ENCODE measurements at regions not wholly inside any gene's neighbourhood (a gene's known extent, or its start where the extent isn't known, plus 50 kb on each side); places are given as distances from the start of the nearest gene placed in this dataset.

DNA sequence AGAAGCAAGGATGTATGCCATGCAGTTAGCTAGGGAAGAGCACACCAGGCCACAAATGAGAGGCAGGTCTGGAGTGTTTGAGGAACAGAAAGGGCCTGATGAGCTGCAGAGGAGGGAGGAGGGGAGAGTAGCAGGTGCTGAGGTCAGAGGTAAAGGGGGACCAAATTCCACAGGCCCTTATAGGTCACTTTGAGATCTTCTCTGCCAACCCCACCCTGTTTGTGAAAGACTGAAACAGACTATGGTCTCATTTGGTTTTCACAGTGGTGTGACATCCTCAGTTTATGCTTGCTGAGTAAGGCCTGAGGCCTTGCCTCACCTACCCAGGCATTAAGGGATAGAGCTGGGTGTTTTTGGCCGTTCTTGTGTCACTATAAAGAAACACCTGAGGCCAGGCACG, 187.7 kb upstream of the MYLIP start:
- ChIA-PET POLR2A (interaction anchor here (0.8 kb wide), 1 partner anchor 39 kb away, joined by 3 read pairs; no protein-coding TSS in a partner anchor), RAD21 (ENCODE audit: unreplicated experiment) (interaction anchor here (1.0 to 1.1 kb wide), 3 partner anchors 39 to 249 kb away, joined by 3 to 6 read pairs (median 3); no protein-coding TSS in a partner anchor), CTCF (interaction anchor here (0.6 to 0.9 kb wide), 2 partner anchors 187 to 495 kb away, joined by 3 to 4 read pairs; partner anchors contain the start of gene MYLIP), SMC1A (ENCODE audit: uncharacterized antibody, unreplicated experiment) (interaction anchor here (1.0 to 1.5 kb wide), 3 partner anchors 8 to 39 kb away, joined by 3 to 6 read pairs (median 4); no protein-coding TSS in a partner anchor)
- Histone ChIP-seq H4K20me1 (ENCODE audit: control insufficient read depth, insufficient read depth) (no peaks in the 10 kb centered on the region), H3K27me3 (replicated peaks in 1 of 2; ENCODE audit: control insufficient read depth in 2 of 2, insufficient read depth in 2 of 2, low read length in 1 of 2) (no peaks in the 10 kb centered on the region), H2AFZ (ENCODE audit: control insufficient read depth, low read depth, low read length) (no peak overlapping the region), H3K79me2 (ENCODE audit: control insufficient read depth, insufficient read depth, low read length) (no peaks in the 10 kb centered on the region), H3K36me3 (ENCODE audit: control insufficient read depth in 2 of 2, insufficient read depth in 2 of 2, low read length in 1 of 2) (no peaks in the 10 kb centered on the region), H3K9ac (ENCODE audit: control insufficient read depth, insufficient read depth, low read length) (no peak overlapping the region), H3K27ac (ENCODE audit: control insufficient read depth, insufficient read depth) (no peak overlapping the region), H3K4me1 (ENCODE audit: control insufficient read depth, insufficient read depth, low read length) (peaks cover 6% of the 10 kb centered on the region), H3K9me3 (replicated peaks; ENCODE audit: control insufficient read depth, insufficient read depth, low read length) (no peaks in the 10 kb centered on the region; the same call in 2 of the 3 replicates), H3K4me3 (no peak overlapping the region), H3K4me2 (ENCODE audit: control insufficient read depth, insufficient read depth) (no peak overlapping the region)
- in situ Hi-C loops (cut with MboI) (no loop called here), intact Hi-C loops (cut with micrococcal nuclease; ENCODE audit: unreplicated experiment) (no loop called here)
- 64% methylated on average over 2 of the region's 2 CpGs for WGBS (ENCODE audit: insufficient coverage, insufficient replicate concordance, low lambda C conversion rate, missing lambda C conversion rate)
- peak; percentile 61 for ATAC-seq
- no TSS peak for BruUV-seq (replicated peaks)
- TF ChIP-seq NR2C1 (IDR thresholded peaks at IDR 0.05) (peak; percentile 60), CHD4 (IDR thresholded peaks at IDR 0.05) (no peak), NR2F1 (conservative IDR thresholded peaks at IDR 0.05) (0 out of 2 replicates have a peak, but pooled peaks have one; percentile 23), IKZF1 (conservative IDR thresholded peaks at IDR 0.05) (no peak)
- TF ChIP-seq, protein P1, sequence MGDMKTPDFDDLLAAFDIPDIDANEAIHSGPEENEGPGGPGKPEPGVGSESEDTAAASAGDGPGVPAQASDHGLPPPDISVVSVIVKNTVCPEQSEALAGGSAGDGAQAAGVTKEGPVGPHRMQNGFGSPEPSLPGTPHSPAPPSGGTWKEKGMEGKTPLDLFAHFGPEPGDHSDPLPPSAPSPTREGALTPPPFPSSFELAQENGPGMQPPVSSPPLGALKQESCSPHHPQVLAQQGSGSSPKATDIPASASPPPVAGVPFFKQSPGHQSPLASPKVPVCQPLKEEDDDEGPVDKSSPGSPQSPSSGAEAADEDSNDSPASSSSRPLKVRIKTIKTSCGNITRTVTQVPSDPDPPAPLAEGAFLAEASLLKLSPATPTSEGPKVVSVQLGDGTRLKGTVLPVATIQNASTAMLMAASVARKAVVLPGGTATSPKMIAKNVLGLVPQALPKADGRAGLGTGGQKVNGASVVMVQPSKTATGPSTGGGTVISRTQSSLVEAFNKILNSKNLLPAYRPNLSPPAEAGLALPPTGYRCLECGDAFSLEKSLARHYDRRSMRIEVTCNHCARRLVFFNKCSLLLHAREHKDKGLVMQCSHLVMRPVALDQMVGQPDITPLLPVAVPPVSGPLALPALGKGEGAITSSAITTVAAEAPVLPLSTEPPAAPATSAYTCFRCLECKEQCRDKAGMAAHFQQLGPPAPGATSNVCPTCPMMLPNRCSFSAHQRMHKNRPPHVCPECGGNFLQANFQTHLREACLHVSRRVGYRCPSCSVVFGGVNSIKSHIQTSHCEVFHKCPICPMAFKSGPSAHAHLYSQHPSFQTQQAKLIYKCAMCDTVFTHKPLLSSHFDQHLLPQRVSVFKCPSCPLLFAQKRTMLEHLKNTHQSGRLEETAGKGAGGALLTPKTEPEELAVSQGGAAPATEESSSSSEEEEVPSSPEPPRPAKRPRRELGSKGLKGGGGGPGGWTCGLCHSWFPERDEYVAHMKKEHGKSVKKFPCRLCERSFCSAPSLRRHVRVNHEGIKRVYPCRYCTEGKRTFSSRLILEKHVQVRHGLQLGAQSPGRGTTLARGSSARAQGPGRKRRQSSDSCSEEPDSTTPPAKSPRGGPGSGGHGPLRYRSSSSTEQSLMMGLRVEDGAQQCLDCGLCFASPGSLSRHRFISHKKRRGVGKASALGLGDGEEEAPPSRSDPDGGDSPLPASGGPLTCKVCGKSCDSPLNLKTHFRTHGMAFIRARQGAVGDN (IDR thresholded peaks at IDR 0.05) = peak; percentile 51; the same call in 1 of the 2 replicates
- DNase-seq (ENCODE audit: low read depth, low spot score) = no peak
- FAIRE-seq = no peak

Measured in GM12878 (cell line).